AG04450 (cell line): ENCODE measurements at regions not wholly inside any gene's neighbourhood (a gene's known extent, or its start where the extent isn't known, plus 50 kb on each side); places are given as distances from the start of the nearest gene placed in this dataset.

Experiments used
- CTCF ChIA-PET: fragments of 300-600, 350-600 bp; formaldehyde crosslinking; extraction: SDS; loops from one replicate; lab custom pipeline; 2022; ENCODE audit warnings: antibody characterized with exemption, inconsistent platforms; lab: Charles Lee
- POLR2A ChIA-PET: fragments of 350-600 bp; formaldehyde crosslinking; extraction: SDS; loops from one replicate; lab custom pipeline; 2021; ENCODE audit warnings: antibody characterized with exemption, inconsistent platforms; lab: Yijun Ruan, JAX
- DNase-seq: peaks from one replicate; pipeline ENCODE4 v3.0.0-alpha.2; 2011; ENCODE audit warnings: low read depth, low spot score
- H3K27ac ChIP-seq: one replicate; pipeline ENCODE4 v1.5.1; 2012; ENCODE audit warnings: low read depth, low read length, control low read depth
- H3K27me3 ChIP-seq: one replicate; pipeline ENCODE4 v1.6.0; 2012; ENCODE audit warnings: low read length; ENCODE audit not compliant: control insufficient read depth, insufficient read depth
- H3K4me3 ChIP-seq: 2 replicates; pipeline ENCODE4 v1.5.1; 2011; ENCODE audit warnings: mild to moderate bottlenecking, low read depth, low read length, control low read depth
- H3K9me3 ChIP-seq: 2 replicates; pipeline ENCODE4 v1.5.1; 2012; ENCODE audit warnings: low read length; ENCODE audit not compliant: control insufficient read depth, insufficient read depth
- CTCF ChIP-seq: IDR thresholded peaks from 2 replicates; pipeline ENCODE4 v1.5.1; 2011; ENCODE audit warnings: low read depth, low read length, control low read depth, inconsistent platforms

DNA sequence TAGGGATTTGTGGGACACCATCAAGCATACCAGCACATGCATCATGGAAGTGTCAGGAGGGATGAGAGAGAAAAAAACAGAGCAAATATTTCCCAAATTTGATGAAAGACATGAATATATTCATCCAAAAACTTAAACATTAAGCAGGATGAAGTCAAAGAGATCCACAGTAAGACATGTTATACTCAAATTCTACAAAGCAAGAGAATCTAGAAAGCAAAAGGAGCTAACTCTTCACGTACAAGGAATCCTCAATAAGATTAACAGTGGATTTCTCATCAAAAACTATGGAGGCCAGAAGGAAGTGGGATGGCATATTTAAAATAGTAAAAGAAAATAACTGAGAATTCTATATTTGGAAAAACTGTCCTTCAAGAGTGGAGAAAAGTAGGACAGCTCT is 374.8 kb downstream of the ZFHX3 start:
- TF ChIP-seq CTCF: no peak
- ChIA-PET POLR2A (no interaction called here), CTCF (interaction anchor here (0.6 kb wide), 1 partner anchor 159 kb away, joined by 3 read pairs; no protein-coding TSS in a partner anchor)
- Histone ChIP-seq H3K4me3 (no peak overlapping the region), H3K27me3 (no peaks in the 10 kb centered on the region), H3K27ac (no peak overlapping the region), H3K9me3 (peaks cover 3% of the 10 kb centered on the region; the same call in 1 of the 2 replicates)
- DNase-seq: no peak

- Histone ChIP-seq H3K27me3 (no peaks in the 10 kb centered on the region), H3K4me3 (no peak overlapping the region), H3K9me3 (no peaks in the 10 kb centered on the region; the same call in 1 of the 2 replicates), H3K27ac (no peak overlapping the region)
- no peak for TF ChIP-seq CTCF
- ChIA-PET POLR2A (no interaction called here), CTCF (interaction anchor here (0.7 kb wide), 1 partner anchor 160 kb away, joined by 4 read pairs; no protein-coding TSS in a partner anchor)
- DNase-seq: no peak
Observed at GRCh38 chr16:72666267-72666666, 381.7 kb downstream of the ZFHX3 start.

- peak overlapping the region; percentile 88 for H3K4me3 ChIP-seq
- no peak for TF ChIP-seq CTCF
- H3K9me3 ChIP-seq: no peaks in the 10 kb centered on the region; the same call in 1 of the 2 replicates
- H3K27me3 ChIP-seq: no peaks in the 10 kb centered on the region
- CTCF ChIA-PET: interaction anchor here (0.5 to 0.7 kb wide), 2 partner anchors 161 to 511 kb away, joined by 4 read pairs; no protein-coding TSS in a partner anchor
- POLR2A ChIA-PET: no interaction called here
- no peak for DNase-seq
- no peak overlapping the region for H3K27ac ChIP-seq
Observed at GRCh38 chr16:72665701-72666100, 382.2 kb downstream of the ZFHX3 start.

GRCh38 chr16:72664509-72665408 is 383.2 kb downstream of the ZFHX3 start:
- no peak for TF ChIP-seq CTCF

GRCh38 chr16:72664056-72664508 is 383.8 kb downstream of the ZFHX3 start:
- TF ChIP-seq CTCF: no peak
- Histone ChIP-seq H3K9me3 (no peaks in the 10 kb centered on the region; the same call in 1 of the 2 replicates), H3K27ac (no peak overlapping the region), H3K27me3 (no peaks in the 10 kb centered on the region), H3K4me3 (peak overlapping the region; percentile 88)
- CTCF ChIA-PET: interaction anchor here (1.1 to 2.7 kb wide), 6 partner anchors 19 to 1293 kb away, joined by 3 to 14 read pairs (median 4); no protein-coding TSS in a partner anchor
- POLR2A ChIA-PET: no interaction called here
- no peak for DNase-seq

More at GRCh38 chr16:72664509-72665408, 383.2 kb downstream of the ZFHX3 start:
- ChIA-PET POLR2A (no interaction called here), CTCF (interaction anchor here (0.5 to 2.7 kb wide), 7 partner anchors 18 to 1292 kb away, joined by 3 to 14 read pairs (median 4); no protein-coding TSS in a partner anchor)
- H3K27ac ChIP-seq: peak overlapping the region; percentile 69
- peak overlapping the region; percentile 88 for H3K4me3 ChIP-seq
- peak; percentile 97 for DNase-seq
- H3K27me3 ChIP-seq: no peaks in the 10 kb centered on the region
- no peaks in the 10 kb centered on the region; the same call in 1 of the 2 replicates for H3K9me3 ChIP-seq
